NCI-H69 (cell line): ENCODE measurements at regions not wholly inside any gene's neighbourhood (a gene's known extent, or its start where the extent isn't known, plus 50 kb on each side); places are given as distances from the start of the nearest gene placed in this dataset.

Experiments
- DNase-seq: peaks from one replicate; lab custom pipeline; 2025; lab: John Stamatoyannopoulos, UW

DNA sequence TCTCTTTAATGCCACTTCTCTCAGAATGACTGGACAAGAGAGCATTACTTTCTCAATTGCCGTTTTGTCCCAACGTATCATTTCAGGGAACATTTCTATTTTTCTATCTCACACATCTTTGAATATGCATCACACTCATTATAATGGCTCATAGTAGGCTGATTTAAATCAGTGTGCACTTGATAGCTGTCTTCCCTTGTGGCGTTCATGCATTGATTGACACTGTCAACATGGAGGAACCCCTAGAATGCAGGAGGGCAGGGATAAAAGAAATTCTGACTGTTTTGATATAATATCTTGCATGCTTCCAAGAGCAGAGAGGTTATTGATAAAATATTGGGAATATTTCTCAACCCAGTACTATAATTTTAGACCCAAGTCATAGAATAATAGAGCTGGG is 1528.9 kb upstream of the FLRT2 start:
- DNase-seq, result no peak

- DNase-seq, result peak; percentile 22
Measured at GRCh38 chr14:84003346-84003745, 1526.6 kb upstream of the FLRT2 start.

GRCh38 chr14:84006643-84007155 is 1523.2 kb upstream of the FLRT2 start:
- peak; percentile 99 for DNase-seq

DNA sequence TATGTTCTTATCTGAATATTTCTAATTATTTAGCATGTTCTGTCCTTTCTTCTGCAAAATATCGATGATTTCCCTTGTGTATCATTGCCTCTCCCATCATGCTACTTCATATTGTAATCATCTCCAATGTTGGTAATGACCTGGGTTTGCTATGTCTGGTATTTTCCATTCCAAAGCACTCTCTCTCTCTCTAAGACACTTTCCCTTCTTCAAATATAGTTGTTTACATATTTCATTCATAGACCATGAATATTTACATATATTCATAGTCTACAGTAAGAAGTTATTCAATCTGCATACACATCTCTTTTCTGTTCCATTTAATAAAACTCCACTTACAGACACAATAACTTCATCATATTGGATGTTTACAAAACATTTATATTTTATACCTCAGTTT is 1516.5 kb upstream of the FLRT2 start:
- DNase-seq, result no peak

DNA sequence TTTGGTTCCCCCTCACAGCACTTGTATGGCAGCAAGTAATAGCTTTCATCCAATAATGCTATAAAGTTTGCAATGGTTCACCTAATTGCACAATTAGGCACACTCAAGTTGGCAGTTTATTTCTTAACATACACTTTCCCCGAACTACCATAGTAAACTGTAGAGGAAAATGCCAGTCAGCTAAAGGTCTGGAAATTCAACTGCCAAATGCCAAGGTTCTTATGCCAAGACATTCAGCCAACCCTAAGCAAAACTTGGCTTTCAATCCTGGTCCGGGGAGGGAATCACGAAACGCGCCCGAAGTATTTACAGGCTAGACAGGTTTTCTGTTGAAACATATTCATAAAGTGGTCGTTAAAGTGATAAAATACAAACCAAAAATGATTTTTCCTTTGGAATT is 1512.4 kb upstream of the FLRT2 start:
- no peak for DNase-seq

- no peak for DNase-seq
Measured at GRCh38 chr14:84021433-84021832, 1508.5 kb upstream of the FLRT2 start.

GRCh38 chr14:84024231-84024820 is 1505.6 kb upstream of the FLRT2 start:
- DNase-seq, result no peak

- no peak for DNase-seq
Measured at GRCh38 chr14:84025106-84026012, 1504.6 kb upstream of the FLRT2 start.

DNA sequence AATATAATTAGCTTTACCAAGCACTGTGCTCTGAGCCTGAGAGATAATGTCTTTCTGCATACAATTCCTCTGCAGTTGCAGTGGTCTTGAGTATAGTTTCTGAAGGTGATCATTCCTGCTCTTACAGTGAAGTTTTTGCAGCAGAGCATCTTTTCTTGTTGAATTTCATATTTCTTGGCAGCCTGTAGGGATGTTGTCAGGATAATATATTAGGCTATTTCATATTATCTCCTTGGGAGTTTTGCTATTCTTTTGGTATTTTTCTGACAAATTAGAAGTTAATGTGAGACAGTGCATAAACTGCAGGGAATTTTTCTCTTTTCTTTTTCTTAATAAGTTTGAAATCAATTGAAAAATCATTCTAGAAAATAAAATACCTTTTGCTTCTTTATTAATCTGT is 1502.6 kb upstream of the FLRT2 start:
- no peak for DNase-seq

GRCh38 chr14:84028080-84028604 is 1501.8 kb upstream of the FLRT2 start:
- DNase-seq, result peak; percentile 60

- DNase-seq, result no peak
Measured at GRCh38 chr14:84029246-84029645, 1500.7 kb upstream of the FLRT2 start.

DNA sequence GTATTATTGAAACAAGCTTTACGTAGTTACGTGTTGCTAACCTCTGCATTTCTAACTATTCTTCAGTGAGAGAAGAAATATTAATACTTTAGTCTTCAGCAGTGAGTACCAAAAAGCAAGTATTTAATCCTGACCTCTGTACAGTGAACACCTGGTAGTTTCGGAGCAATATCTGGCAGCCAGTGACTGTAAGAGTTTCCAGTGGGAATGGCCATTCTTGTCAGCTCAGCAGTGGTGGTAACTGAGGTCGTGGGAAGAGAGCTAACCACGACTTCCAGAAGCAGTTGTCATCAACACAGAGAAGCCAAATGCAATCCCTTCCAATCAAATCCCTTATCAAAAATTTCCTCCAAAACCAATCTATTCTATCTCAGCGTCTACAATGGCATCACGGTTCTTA is 1500.2 kb upstream of the FLRT2 start:
- no peak for DNase-seq

GRCh38 chr14:84036840-84037239 is 1493.1 kb upstream of the FLRT2 start:
- no peak for DNase-seq

DNA sequence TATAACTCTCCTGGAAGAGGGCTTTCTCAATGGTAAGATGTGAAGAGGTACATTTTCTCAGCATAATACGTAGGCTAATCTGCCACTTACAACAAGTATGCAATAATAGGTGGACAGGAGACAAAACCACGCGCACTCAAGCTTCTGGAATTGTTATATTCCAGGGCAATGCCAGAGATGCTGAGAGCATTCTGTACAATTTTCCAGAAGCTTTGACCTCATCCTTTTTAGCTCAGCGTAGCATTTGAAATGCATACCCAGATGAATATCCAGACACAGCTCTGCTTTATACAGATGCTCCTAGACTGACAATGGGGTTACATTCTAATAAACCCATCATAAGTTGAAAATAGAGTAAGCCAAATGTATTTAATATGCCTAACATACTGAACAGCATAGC is 1492.4 kb upstream of the FLRT2 start:
- no peak for DNase-seq

DNA sequence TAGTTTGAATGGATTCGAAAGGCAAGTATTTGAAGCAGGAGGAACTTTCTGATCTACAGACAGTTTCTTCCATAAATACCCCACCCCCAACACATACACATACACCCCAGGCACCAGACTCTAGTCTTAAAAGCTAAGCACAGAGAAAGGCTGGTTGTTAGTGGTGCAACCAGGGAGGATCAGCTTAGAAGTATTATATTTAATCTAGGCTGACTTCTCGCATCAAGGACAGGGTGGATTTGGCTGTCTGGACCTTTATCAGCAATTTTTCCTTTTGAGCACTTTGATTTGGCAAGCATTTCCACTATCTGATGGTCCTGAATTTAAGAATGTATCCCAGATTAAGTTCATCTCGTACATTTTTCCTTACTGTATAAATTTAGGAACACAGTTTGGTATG is 1489.8 kb upstream of the FLRT2 start:
- no peak for DNase-seq

DNA sequence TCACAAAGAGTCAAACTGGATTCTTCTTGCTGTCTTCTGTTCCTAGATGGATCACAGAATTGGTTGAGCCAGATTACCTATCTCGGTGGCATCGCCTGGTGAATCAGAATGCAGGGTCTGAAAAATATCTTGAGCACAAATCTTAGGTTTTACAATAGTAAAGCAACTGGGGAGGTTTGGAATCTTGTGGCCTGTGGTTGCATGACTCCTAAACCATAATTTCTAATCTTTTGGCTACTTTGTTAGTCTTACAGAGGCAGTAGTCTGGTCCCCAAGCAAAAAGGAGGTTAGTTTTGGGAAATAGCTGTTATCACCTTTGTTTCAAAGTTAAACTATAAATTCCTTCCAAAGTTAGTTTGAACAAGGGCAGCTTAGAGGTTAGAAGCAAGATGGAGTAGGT is 1488.5 kb upstream of the FLRT2 start:
- DNase-seq, result no peak

GRCh38 chr14:84042992-84043391 is 1487.0 kb upstream of the FLRT2 start:
- no peak for DNase-seq

DNA sequence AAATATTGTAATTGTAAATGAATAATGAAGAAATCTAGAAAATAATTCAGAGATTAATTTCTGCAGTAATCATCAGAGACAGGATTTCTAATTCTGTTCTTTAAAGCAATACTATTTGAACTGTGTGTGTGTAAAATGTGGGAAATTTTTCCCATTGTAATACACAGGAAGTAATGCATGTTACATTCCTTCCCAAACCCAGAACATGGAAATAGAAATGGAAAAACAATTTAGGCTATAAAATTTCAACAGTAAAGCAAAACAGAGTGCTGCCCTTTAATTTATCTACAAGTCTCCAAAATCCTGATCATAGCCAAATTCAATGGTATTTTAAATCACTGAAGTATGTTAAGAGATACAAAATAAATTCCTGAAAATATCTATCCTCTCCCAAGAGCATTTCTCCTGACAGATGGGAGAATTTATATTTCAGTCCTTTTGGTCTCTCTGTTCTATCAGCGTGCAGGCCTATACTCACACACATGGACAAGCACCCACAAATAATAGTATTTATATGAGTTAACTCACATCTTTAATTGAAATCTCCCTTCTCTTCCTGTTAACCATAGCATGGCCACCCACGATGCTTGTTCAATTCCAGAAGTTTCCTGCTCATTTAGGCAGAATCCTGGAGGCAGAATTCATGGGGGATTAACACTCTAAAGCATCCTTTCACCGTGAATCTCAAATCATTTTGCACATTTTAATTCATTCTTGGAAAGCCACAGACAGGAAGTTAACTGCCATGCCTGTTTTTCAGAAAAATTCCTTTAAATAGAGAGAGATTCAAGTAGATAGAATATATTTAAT is 1465.4 kb upstream of the FLRT2 start:
- DNase-seq, result no peak

- DNase-seq, result no peak
Measured at GRCh38 chr14:84065811-84066210, 1464.1 kb upstream of the FLRT2 start.

DNA sequence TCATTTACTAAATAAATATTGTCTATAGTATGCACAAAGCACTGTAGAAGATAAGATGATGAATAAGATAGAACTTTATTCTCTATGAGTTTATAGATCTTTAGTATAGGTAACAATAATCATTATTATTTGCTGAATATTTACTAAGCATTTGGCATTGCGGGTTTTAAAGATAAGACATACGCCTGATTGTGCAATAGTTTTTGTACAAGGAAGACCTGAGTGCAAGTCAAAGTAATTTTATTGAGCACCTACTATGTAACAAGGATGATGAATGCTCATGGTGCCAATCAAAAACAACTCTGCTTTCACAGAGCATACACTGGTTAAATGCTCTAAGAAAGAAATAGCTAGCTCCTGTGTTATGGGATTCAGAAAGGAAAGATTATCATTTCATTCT is 1461.7 kb upstream of the FLRT2 start:
- no peak for DNase-seq

GRCh38 chr14:84071061-84071460 is 1458.9 kb upstream of the FLRT2 start:
- DNase-seq, result no peak

DNA sequence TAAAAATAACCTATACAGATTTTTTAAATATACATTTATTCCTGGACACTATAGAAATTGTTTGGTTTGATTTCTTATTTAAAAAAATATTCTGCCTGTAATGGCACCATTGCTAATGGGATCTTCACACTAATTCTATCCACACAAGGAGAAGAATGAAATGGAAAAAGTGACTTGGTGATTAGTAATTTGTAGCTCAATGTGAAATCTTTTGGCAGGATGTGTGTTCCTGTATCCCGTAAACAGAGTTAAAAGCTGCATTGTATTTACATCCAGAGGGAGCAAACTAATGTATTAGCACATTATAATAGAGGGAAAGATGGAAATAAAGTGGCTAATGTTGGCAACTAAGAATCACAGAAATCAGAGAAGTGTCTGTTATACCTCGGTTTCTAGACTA is 1455.3 kb upstream of the FLRT2 start:
- DNase-seq, result no peak
